ENCODE measurements at regions not wholly inside any gene's neighbourhood (a gene's known extent, or its start where the extent isn't known, plus 50 kb on each side); places are given as distances from the start of the nearest gene placed in this dataset.

DNA sequence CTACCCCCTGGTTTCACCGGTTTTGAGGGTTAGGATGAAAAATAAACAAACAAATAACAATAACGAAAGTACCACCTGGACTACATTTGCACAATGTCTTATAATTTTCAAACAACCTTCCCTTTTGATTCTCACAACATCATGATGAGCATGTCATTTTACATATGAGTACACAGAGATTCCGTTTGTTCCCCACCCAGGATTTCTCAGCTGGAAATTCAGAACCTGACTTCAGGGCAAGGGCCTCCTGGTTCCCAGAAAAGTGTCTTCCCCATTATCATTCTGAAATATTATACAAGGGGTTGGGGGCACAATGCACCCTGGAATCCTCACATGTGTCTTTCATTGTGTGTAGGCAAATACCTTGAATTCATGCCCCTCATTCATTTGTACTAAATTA is 135.8 kb upstream of the NOCT start:
- H3K4me3 Mint-ChIP-seq (ENCODE audit: unreplicated experiment) = no peak overlapping the region
- H3K36me3 Mint-ChIP-seq (ENCODE audit: unreplicated experiment) = no peaks in the 10 kb centered on the region
- H3K27ac Mint-ChIP-seq (ENCODE audit: unreplicated experiment) = no peak overlapping the region
- no peaks in the 10 kb centered on the region for H3K27me3 Mint-ChIP-seq (ENCODE audit: unreplicated experiment)
- H3K4me1 Mint-ChIP-seq (ENCODE audit: unreplicated experiment) = peaks cover 18% of the 10 kb centered on the region
- TF ChIP-seq, protein P1, sequence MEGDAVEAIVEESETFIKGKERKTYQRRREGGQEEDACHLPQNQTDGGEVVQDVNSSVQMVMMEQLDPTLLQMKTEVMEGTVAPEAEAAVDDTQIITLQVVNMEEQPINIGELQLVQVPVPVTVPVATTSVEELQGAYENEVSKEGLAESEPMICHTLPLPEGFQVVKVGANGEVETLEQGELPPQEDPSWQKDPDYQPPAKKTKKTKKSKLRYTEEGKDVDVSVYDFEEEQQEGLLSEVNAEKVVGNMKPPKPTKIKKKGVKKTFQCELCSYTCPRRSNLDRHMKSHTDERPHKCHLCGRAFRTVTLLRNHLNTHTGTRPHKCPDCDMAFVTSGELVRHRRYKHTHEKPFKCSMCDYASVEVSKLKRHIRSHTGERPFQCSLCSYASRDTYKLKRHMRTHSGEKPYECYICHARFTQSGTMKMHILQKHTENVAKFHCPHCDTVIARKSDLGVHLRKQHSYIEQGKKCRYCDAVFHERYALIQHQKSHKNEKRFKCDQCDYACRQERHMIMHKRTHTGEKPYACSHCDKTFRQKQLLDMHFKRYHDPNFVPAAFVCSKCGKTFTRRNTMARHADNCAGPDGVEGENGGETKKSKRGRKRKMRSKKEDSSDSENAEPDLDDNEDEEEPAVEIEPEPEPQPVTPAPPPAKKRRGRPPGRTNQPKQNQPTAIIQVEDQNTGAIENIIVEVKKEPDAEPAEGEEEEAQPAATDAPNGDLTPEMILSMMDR (IDR thresholded peaks at IDR 0.05) = no peak
- DNase-seq (ENCODE audit: extremely low spot score, unreplicated experiment) = no peak
- peaks cover 3% of the 10 kb centered on the region for H3K9me3 Mint-ChIP-seq (ENCODE audit: unreplicated experiment)

DNA sequence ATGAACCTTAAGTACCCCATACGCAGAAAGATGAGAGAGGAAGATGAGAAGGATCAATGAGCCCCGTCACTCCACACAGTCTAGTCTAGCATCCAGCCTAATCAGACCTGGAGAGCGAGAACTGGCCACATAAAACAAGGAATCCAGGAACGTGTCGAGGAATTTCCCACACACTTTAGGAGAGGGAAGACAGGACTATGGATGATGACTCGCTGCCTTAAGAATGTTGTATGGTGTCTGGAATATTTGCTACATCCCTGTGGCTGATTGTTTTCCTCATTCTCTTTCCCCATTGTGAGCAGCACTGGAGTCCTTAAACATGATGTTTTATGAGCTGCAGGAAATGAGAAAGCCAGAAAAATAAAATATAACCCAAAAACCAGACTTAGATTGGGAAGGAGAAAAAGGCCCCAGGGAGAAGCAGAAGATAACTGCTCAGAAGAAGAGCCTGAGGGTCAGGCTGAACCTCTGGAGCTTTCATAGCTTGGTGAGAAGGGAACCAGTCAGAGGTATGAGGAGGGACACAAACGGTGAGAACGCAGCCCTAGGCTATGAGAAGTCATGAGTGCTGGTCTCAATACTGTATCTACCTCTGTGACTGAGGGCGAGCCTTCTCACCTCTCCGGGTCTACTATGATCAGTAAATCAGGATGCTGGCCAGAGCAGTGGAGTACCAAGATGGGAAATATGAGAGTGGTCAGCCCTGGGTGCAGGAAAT is 139.5 kb upstream of the NOCT start:
- no peak for DNase-seq (ENCODE audit: extremely low spot score, unreplicated experiment)
- TF ChIP-seq, protein P1 (IDR thresholded peaks at IDR 0.05) = no peak
- H3K4me3 Mint-ChIP-seq (ENCODE audit: unreplicated experiment) = no peak overlapping the region
- H3K36me3 Mint-ChIP-seq (ENCODE audit: unreplicated experiment) = no peaks in the 10 kb centered on the region
- peak overlapping the region; percentile 56 for H3K27ac Mint-ChIP-seq (ENCODE audit: unreplicated experiment)
- H3K27me3 Mint-ChIP-seq (ENCODE audit: unreplicated experiment) = no peaks in the 10 kb centered on the region
- peaks cover 18% of the 10 kb centered on the region for H3K4me1 Mint-ChIP-seq (ENCODE audit: unreplicated experiment)
- no peaks in the 10 kb centered on the region for H3K9me3 Mint-ChIP-seq (ENCODE audit: unreplicated experiment)

DNA sequence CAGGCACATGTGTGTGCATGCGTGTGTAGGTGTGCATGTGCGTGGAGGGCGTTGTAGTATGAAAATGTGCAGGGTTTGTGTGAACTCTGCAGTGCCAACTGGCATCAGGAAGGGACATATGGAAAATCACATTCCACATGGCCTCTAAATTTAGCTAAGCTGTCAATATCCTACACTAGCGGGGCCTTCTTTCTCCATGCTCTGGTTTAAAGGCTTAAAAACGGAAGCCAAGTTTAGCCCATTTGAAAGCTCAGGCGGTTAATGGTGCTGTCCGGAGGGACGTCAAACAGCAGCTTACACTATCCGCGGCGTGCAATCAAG is 144.1 kb upstream of the NOCT start:
- no peaks in the 10 kb centered on the region for H3K9me3 Mint-ChIP-seq (ENCODE audit: unreplicated experiment)
- no peaks in the 10 kb centered on the region for H3K36me3 Mint-ChIP-seq (ENCODE audit: unreplicated experiment)
- H3K4me1 Mint-ChIP-seq (ENCODE audit: unreplicated experiment) = peaks cover 15% of the 10 kb centered on the region
- no peak overlapping the region for H3K27ac Mint-ChIP-seq (ENCODE audit: unreplicated experiment)
- H3K27me3 Mint-ChIP-seq (ENCODE audit: unreplicated experiment) = no peaks in the 10 kb centered on the region
- no peak overlapping the region for H3K4me3 Mint-ChIP-seq (ENCODE audit: unreplicated experiment)
- DNase-seq (ENCODE audit: extremely low spot score, unreplicated experiment) = no peak
- TF ChIP-seq, protein P1 (IDR thresholded peaks at IDR 0.05) = no peak

DNA sequence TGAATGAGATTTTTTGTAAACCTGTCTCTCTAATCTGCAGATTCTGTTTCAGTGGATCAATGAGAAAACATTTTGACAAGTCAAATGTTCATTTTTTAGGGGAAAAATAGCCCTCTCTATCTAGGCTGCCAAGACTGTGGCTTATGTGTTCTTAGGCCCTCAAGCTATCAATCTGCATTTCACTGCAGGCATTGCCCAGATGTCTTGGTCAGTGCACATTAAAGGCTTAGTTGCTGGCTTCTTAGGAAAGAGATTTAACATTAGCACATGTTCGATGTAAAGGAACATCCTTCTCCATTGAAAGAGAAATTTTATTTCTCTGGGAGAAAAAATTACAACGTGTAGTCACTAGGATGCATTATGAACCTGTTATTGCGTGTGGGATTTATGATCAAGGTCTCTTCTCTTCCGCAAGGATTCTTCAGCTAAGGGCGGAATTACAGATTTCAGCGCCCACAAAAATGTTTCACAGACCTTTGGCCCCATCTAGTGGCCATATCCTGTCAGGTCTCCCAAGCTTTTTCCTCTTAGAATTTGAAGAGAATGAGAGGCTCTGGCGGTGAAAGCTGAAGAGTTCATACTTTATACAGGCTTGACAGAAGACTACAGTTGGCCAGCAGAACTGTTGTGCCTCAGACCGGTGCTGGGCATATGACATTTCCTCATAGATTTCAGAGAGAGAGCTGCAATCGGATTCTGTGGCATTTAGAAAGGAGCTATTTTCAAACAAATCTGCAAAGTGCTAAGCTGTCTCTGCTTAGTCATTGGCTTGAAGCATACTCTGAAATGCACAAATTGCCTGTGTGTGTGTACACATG is 144.6 kb upstream of the NOCT start:
- Mint-ChIP-seq H3K4me1 (ENCODE audit: unreplicated experiment) (peaks cover 10% of the 10 kb centered on the region), H3K9me3 (ENCODE audit: unreplicated experiment) (no peaks in the 10 kb centered on the region), H3K36me3 (ENCODE audit: unreplicated experiment) (no peaks in the 10 kb centered on the region), H3K27ac (ENCODE audit: unreplicated experiment) (no peak overlapping the region), H3K27me3 (ENCODE audit: unreplicated experiment) (no peaks in the 10 kb centered on the region), H3K4me3 (ENCODE audit: unreplicated experiment) (peak overlapping the region; percentile 22)
- DNase-seq (ENCODE audit: extremely low spot score, unreplicated experiment) = no peak
- TF ChIP-seq, protein P1 (IDR thresholded peaks at IDR 0.05) = peak; percentile 87

DNA sequence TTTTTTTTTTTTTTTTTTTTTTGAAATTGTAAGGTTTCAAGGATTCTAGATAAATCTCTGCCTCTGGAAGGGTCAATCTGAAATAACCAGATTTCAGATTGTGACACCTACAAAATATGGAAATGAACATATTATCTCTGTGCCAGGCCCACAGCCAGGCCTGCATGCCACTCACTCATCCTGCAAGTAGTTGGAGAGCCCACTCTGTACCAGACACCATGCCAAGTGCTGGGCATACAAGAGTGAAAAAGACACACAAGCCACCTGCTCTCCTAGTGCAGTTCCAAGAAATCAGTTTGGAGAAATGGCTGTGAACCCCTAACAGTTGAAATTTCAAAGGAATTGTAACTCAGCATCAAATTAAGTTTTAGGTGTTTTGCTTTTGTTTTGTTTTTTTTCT is 145.9 kb upstream of the NOCT start:
- Mint-ChIP-seq H3K27ac (ENCODE audit: unreplicated experiment) (no peak overlapping the region), H3K9me3 (ENCODE audit: unreplicated experiment) (no peaks in the 10 kb centered on the region), H3K36me3 (ENCODE audit: unreplicated experiment) (no peaks in the 10 kb centered on the region), H3K4me3 (ENCODE audit: unreplicated experiment) (no peak overlapping the region), H3K27me3 (ENCODE audit: unreplicated experiment) (peaks cover 2% of the 10 kb centered on the region), H3K4me1 (ENCODE audit: unreplicated experiment) (peaks cover 4% of the 10 kb centered on the region)
- TF ChIP-seq, protein P1 (IDR thresholded peaks at IDR 0.05) = no peak
- no peak for DNase-seq (ENCODE audit: extremely low spot score, unreplicated experiment)
